GM21390 (cell line): ENCODE measurements at regions not wholly inside any gene's neighbourhood (a gene's known extent, or its start where the extent isn't known, plus 50 kb on each side); places are given as distances from the start of the nearest gene placed in this dataset.
"Not testable (repeated sequence)": the region's sequence is repeated elsewhere in the genome, so short reads cannot be mapped to it uniquely, and the experiment has no call there.

ENCODE experiments used
- ATAC-seq: cut with Tn5 transposase; IDR thresholded peaks from one replicate; pipeline ENCODE4 v1.9.1; 2021; ENCODE audit not compliant: unreplicated experiment

DNA sequence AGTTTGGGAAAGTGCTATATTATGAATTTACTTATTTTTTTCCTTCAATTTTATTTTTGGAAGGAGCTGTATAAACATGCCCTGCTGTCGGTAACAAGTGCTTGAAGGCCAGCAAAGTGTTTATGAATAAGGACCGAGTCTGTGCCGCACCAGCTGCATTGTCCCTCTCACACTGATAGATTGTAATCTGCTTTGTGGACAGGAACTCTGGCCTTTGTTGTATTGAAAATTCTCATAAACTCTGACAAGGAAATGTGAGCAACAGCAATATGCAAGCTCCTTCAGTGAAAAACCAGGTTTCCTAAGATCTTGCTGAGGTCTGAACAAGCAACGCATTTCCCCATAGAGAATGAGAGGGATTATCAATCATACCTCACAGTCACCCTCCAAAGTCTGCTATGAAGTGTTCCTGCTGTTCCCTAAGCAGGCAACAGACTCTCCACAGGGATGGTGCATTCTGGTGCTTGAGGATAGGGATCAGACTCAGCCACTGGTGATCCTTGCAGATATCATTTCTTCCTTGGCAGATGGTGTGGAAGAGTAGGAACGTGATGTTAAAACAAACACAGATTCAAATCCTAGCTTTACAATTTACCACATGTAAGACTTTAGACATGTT is 109.6 kb downstream of the KCNJ2 start:
- ATAC-seq: no peak

DNA sequence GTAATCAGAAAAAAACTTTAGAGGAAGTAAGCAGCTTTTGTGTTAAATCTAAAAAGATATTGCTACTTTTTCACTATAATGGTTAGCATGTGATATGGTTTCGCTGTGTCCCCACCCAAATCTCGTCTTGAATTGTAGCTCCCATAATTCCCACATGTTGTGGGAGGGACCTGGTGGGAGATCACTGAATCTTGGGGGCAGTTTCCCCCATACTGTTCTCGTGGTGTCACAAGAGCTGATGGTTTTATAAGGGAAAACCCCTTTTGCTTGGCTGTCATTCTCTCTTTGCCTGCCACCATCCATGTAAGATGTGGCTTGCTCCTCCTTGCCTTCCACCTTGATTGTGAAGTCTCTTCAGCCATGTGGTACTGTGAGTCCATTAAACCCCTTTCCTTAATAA is 117.1 kb downstream of the KCNJ2 start:
- no peak for ATAC-seq

DNA sequence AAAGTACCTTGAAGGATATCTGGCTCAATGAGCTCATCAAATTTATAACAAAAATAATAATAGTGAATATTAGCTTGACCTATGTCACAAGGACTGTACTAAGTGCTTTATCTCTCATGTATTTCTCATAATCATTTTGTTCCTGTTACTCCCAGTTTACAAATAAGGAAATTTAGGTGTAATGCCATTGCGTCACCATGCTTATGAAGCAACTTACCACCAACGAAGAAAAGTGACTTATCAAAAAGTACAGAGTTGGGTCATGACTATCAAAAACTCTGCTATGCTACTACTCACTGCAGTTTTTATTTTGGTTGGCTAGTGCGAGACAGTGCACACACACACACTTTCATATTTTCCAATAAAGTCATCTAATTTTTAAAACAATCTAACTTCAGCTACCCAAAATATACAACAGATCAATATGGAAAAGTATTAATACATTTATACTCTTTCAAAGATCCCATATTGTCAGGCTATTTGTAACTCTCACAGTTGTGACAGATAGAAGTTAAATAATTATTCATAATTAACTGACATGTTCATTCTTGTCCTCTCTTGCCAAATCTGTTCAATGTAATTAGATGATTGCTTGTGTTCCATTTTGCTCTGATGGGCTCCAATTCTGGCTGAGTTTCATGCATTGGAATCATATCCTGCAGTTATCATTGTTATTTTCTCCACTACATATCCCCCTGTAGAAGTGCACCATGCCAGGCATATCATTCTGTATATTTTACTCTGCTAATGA is 119.4 kb downstream of the KCNJ2 start:
- ATAC-seq: no peak

DNA sequence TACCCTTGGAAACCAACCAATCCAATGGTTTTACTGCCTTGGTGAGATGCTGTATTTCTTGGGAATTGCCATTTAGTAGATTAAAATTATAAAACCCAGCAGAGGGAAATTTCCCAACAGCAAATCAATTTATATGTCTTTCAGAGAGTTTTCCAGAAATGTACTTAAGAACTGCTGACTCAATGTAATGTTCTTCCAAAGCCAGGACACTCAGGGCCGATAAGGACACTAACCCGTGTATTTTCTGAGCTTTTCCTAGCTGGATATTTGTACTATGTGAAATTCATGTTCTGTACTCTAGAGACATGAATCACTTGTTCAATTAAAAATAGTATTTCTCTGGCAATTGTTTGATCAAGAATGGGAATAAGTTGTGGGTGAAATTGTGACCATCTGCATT is 121.4 kb downstream of the KCNJ2 start:
- ATAC-seq: no peak

DNA sequence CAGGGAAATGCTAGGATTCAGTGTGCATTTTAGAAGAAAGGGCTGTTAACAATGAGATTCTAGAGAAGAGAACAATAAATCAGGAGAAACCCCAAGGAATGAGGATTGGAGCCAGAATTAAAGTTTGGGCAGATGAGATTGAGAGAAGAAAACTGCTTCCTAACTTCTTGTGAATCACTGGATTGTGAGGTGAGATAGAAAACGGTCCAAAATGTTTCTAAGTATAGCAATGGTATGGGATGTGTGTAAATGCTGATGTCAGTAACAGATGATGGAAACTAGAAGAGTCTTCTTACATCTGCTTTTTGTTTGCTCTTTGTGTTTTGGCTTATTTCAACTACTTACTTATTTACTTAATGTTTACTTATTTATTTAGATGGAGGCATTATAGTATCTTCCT is 123.0 kb downstream of the KCNJ2 start:
- no peak for ATAC-seq

DNA sequence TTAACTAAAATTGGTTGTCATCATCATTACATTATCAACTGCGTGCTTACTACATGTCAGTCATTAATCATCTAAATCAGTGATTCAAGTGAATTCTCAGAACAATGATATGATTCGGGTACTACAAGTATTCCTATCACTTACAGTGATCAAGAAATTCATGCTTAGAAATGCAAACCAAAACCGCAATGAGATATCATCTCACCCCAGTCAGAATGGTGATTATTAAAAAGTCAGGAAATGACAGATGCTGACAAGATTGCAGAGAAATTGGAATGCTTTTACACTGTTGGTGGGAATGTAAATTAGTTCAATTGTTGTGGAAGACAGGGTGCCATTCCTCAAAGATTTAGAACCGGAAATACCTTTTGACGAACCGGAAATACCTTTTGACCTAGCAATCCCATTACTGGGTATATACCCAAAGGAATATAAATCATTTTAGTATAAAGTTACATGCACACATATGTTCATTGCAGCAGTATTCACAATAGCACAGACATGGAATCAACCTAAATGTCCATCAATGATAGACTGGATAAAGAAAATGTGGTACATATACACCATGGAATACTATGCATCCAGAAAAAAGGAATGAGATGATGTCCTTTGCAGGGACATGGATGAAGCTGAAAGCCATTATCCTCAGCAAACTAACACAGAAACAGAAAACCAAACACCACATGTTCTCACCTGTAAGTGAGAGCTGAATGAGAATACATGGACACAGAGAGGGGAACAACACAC is 124.4 kb downstream of the KCNJ2 start:
- not testable (repeated sequence) for ATAC-seq

DNA sequence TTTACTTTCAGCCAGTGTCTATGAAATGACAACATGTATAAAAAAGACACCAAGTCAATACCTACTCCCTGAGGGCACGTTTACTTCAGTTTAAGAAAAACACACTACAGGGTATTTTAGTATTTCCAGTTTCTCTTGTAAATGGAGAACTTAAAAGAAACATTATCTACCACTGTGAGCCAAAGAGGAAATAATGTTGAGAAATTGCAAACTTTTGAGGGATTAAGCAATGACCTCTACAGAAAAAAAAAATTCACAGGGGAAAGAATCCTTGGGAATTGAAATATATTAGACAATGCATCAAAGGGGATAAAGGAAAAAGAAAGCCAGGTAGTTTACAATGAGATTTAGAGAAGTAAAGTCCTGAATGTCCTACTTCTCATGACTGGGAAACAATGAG is 126.0 kb downstream of the KCNJ2 start:
- no peak for ATAC-seq

DNA sequence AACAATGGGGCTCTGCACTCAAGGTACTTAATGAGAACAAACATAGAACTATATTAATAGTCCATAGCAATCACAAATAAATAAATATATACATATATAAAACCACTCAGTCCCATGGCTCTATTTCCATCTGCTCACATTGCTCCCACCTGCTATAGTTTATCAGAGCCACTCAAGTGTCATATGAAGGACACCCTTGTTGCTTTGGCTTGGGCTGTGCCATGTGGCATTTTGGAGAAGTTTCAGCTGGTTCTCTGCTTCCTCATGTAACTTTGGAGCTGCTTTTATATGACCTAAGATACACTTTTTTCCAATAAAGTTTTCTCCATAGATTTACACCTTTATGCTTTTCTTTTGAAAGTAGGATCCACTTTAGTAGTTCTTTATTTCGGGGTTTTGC is 126.4 kb downstream of the KCNJ2 start:
- ATAC-seq: no peak

DNA sequence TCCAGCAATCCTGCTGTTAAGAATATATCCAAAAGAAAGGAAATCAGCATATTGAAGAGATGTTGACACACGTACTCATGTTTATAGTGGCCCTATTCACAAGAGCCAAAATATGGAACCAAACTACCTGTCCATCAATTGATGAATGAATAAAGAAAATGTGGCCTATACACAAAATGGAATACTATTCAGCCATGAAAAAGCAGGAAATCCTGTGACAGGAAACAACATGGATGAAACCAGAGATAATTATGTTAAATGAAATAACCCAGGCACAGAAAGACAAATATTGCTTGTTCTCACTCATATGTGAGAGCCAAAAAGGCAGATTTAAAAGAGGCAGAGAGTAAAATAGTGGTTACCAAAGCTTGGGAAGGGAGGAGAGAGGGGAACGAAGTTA is 127.1 kb downstream of the KCNJ2 start:
- ATAC-seq: no peak

DNA sequence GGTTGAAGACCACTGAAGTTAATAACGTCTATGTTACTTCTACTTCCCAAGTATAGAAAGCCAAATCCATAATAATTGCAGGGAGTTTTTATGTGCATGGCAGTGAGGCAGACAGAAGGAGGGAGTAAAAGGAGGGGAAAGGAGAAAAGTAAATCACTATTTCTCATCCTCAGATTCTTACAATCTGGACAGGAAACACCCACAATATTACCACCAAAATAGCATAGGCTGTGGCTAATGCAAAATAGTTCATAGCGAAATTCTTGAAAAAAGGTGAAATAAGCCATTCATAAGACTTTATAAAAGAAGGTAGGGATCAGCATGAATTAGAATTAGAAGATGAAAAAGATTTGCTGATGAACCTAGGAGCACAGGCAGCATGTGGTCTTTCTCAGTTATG is 128.1 kb downstream of the KCNJ2 start:
- no peak for ATAC-seq

DNA sequence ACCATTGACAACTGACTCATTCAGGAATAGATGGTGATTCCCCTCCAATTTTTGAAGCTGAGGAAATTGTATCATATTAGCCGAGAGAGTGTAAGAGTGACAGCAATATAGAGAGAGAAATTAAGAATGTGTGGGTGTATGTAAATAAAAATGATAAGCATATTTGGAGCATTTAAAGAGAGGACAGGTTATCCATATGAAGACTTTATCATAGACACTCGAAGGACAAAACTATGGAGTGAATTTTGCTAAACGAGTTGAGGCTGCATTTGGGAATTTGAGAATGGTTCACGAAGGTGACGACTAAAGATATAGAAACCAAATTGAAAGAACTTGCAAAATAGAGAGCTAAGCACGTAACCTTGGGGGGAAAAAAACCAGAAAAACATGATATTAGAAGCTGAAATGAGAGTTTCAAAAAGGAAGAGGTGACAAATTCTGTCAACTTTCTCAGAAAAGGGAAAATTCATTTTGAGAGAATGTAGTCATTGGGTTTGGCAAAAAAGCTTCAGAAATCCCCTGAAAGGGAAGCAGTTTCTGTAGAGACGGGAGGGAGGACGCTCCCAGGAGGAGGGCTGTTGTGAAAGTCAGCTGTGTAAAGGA is 129.7 kb downstream of the KCNJ2 start:
- no peak for ATAC-seq

DNA sequence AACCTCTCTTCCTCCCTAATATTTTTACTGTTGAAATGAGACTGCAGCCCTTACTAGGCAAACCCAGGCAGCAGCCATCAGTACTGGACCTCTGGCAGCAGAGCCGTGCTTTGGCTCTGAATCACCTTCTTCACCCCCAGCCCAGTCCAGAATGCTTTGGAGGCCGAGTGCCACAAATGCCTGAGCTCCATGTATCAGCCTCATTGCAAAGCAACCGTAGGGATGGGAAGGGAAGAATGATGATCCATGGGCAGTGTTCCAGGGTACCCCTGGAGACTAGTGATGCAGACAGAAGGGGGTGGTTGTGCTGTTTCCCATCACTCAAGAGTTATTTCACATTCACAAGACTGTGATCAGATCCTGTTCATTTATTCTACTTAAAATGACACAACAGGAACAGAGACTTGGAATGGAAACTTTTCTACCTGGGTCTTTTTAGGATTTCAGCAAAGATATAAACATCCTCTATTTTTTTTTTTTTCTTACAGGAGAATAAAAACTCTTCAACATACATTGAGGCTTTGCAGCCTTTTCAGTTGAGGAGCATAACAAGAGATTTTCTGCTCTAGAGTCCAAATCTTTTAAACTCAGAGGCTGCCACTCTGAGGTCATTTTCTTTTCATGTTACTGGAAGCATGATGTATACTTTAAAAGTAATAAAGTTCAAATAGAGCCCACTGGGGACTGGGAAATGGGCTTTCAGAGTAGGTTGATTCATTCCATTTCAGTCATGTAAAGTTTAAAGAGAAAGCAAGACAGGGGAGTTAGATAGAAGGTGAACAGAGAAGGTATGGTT is 138.3 kb downstream of the KCNJ2 start:
- ATAC-seq: no peak

DNA sequence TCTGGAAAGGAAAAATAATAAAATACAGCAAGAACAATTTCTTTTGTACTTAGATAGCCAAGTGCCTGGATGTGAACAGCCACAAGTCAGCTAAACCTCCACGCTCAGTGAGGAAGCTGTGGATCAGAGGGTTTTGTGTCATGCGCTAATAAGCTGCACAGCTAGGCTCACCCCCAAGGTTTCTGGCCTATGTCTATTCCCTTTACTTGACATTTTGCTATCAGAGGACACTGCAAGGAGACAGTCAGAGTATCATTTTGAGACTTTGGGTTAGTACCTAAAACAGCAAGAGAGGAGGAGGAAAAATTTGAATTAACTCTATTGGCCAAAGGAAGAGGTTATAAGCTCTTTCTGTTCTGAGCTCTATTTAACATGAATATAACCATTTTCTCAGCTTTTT is 139.3 kb downstream of the KCNJ2 start:
- ATAC-seq: no peak

DNA sequence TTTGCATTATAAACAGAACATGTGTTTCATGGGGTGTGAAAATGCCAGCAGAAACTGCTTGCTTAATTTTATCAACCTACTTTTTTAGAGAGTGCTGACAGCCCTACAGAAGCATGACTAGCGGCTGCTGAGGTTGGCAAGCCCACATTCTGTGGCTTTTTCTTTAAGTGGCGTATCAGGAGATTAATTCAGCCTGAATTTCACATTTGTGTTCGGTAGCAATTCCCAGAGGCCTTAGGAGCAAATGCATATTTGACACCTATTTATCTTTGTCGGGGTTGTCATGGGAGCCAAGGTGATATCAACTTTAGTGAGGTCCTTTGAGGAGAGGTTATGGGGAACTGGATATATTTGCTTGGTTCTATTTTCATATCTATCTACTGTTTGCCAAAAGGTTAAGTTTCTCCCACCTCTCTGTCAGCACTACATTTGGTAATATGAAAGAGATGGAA is 140.9 kb downstream of the KCNJ2 start:
- no peak for ATAC-seq

DNA sequence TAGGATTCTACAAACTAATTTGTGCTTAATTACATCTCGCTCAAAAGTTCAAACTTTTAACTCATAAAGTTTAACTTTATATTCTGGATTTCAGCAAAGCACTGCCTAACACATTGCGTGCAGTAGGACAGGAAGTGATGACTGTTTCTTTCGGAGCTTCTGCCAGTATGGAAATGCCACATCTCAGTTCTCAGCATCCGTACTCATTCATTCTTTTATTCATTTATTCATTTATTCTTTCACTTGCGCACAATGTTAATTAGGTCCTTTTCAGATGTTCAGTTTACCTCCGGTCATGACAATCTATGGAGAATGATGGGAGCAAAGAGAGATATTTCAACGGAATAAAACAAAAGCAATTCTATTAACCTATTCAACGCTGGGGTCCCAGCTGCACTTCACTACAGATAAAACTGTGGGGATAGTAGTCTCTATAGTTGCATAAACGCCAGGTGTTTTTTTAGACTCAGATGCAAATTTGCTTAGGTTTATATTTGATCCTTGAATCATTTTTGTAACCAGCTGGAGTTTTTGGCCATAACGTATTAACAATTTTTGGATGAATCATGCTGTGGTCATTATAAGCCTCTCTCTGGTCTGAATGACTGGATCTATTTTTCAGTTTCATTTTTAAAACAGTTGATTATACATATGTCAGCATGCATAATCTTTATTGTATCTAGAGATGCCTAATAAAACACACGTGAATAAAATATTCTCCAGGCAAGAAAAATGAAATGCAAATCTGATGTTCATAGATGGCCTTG is 143.9 kb downstream of the KCNJ2 start:
- ATAC-seq: no peak

DNA sequence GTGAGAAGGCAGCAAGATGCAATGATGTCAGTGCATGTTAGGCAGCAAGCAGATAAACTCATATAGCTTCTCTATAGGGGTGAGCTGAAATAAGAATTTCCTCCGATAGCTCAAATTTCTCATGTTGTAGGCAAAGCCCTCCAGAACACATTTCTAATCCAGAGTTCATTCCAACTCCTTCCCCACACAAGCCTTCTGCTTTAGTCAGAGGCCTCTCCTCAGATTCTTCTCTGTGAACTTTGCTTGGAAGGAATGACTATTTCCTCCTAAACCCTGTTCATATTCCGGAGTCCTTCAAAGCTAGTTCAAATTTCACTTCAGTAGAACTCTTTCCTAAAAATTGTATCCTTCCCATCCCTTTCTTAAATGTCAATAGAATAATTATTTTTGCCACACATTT is 144.8 kb downstream of the KCNJ2 start:
- no peak for ATAC-seq

DNA sequence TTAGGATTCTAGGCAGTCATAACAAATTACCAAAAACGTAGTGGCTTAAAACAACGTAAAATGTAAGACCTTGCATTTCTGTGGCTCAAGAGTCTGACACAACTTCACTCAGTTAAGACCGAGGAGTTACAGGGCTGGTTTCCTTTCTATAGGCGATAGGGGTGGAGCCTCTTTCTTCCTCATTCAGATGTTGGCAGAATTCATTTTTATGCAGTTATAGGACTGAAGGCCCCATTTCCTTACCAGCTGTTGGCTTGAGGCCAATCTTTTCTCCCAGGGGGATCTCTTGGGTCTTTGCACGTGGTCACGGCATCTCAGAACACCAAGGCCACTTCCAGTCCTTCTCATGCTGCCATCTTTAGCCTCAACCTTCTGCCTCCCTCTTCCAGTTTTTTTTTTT is 145.2 kb downstream of the KCNJ2 start:
- ATAC-seq: no peak

DNA sequence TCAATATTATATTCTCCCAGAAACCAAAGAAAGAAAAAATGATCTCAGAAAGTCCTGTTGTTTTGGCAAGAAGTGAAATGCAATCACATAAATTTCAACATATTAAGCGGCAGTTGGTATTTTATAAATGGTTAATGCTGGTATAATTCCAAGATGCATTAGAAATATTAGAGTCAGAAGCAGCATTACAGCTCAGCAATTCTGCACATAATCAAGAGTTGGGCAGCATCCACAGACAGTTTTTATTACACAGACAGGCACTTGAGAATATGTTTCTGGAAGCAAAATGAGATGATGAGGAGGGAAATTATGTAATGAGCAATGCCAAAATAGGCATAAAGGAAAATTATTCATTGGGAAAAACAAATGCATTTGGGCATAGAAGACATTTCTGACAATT is 148.1 kb downstream of the KCNJ2 start:
- ATAC-seq: no peak

DNA sequence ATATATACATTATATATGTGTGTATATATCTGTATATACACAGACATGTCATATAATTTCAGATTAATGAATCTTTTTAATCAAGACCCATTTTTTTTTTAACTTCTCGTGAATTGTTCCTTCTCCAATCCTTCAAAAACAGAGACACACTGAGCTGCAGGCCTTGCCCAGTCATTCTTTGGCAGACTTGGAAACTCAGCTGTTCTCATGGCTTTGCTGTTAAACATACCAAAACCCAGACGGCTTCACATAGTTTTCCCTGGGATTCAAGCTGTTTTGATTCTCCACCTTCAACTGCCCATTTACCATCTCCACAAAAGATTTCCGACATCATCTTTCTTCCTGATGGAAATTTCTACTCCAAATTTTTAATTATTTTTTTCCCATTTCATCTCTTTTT is 148.7 kb downstream of the KCNJ2 start:
- ATAC-seq: no peak

DNA sequence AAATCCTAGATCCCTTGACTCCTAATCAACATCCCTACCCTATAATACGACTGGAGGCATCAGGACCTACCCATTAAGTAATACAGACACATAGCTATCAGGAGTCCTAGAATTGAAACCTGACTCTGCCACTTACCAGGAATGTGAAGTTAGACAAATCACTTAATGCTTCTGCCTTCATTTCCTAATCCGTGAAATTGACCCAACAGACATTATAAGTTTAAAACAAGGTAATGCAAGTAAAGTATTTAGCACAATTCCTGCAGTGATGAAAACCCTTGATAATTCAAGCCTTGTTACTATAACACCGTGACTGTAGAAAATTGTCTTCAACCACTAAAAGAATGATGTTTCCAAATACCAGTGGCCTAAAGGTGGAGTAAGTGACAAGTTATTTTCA is 150.2 kb downstream of the KCNJ2 start:
- no peak for ATAC-seq
